Tongue (tissue), 2 donors: ENCODE measurements at regions not wholly inside any gene's neighbourhood (a gene's known extent, or its start where the extent isn't known, plus 50 kb on each side); places are given as distances from the start of the nearest gene placed in this dataset. TPM values are rescaled to one million over a fixed set of nuclear protein-coding genes. Genes with fewer than 3 reads are reported as not detected.
"Not testable (repeated sequence)": the region's sequence is repeated elsewhere in the genome, so short reads cannot be mapped to it uniquely, and the experiment has no call there.

Experiments used
- DNase-seq: peaks from one replicate; pipeline ENCODE4 v3.0.0-alpha.2; 2015
- small RNA-seq: library from RNA; depleted of rRNA; stranded (forward); fragments of <200 nt; gene quantifications from one replicate; pipeline ENCODE3, GENCODE V24; 2014; ENCODE audit warnings: low replicate concordance

DNA sequence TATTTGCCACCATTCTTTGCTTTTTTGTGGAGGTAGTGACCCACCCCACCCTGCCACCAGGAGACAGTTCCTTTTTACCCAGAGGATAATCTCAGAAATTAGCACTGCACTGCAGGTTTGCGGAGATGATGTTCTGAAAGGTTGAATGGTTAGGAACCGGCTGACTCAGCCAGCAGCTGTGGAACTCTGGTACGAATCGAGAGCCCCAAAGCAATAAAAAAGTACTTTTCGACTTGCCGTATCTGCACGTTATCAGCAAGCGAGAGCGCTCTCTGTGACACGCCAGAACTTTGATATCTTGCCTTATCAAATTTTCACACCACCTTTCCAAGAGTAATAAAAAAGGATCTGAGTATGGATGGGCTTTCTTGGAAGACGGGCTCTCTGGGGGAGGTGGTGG, 96.3 kb upstream of the EEF2KMT start:
- DNase-seq: no peak

DNA sequence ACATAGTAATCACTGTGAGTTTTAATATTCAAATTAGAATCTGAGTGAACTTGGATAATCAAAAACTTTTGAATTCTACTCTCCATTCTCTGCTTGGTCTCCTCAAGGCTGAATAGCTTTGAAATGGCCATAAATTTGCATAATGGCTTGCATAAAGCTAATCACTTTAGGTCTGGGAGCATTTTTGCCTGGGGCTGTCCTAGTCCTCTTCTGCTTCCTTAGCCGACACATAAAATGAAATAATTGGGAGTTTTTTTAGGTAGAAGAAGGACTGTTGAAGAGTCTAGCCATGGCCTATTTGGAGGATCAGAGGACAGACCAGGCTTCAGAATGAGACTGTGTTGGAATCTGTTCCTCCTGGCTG, 91.4 kb upstream of the EEF2KMT start:
- DNase-seq: no peak

GRCh38 chr16:5188318-5188988, 90.9 kb upstream of the EEF2KMT start:
- DNase-seq: no peak

GRCh38 chr16:5187402-5187952, 89.9 kb upstream of the EEF2KMT start:
- DNase-seq: no peak

DNA sequence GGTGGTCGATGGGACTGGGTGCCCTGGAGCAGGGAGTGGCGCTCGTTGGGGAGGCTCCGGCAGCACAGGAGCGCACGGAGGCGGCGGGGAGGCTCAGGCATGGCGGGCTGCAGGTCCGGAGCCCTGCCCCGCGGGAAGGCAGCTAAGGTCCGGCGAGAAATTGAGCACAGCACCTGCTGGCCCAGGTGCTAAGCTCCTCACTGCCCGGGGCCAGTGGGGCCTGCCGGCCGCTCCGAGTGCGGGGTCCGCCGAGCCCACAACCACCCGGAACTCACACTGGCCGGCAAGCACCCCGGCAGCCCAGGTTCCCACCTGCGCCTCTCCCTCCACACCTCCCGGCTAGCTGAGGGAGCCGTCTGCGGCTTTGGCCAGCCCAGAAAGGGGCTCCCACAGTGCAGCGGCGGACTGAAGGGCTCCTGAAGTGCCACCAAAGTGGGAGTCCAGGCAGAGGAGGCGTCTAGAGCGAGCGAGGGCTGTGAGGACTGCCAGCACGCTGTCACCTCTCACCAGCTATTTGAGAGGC, 88.8 kb upstream of the EEF2KMT start:
- DNase-seq: no peak

- peak; percentile 20 for DNase-seq
These were observed 78.9 kb upstream of the EEF2KMT start for GRCh38 chr16:5176505-5176904.

DNA sequence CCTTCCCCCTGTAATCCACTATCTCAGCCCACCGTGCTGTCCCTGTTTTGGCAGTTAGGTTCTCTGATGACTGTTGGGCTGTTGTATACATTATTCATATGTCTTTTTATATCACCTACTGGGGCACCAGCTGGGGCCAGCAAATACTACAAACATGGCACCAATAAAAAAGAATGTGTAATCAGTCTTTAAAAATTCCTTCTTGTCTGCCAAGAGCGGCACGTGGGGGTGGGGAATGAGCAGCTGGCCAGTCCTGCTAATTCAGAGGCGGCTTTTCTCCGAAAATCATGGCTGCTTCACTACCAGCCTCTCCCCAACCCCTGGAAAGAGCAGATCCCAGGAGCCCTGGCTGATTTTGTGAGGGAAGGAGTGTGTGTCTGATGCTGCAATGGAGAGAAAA, 77.7 kb upstream of the EEF2KMT start:
- peak; percentile 83 for DNase-seq

GRCh38 chr16:5166486-5166885, 68.9 kb upstream of the EEF2KMT start:
- peak; percentile 60 for DNase-seq

- DNase-seq: not testable (repeated sequence)
These were observed 67.8 kb upstream of the EEF2KMT start for GRCh38 chr16:5165429-5165828.

DNA sequence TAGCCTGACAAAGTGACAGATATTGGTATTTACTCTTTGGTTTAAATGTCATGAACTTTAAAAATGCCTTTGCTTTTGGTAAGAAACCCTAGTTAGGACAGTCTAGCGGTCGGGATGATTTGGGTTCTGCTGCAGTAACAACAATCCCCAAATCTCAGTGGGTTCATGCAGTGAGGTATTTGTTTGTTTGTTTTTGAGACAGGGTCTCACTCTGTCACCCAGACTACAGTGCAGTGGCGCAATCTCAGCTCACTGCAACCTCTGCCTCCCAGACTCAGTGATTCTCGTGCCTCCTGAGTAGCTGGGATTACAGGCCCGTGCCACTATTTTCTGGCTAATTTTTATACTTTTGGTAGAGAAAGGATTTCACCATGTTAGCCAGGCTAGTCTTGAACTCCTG, 65.2 kb upstream of the EEF2KMT start:
- DNase-seq: not testable (repeated sequence)

DNA sequence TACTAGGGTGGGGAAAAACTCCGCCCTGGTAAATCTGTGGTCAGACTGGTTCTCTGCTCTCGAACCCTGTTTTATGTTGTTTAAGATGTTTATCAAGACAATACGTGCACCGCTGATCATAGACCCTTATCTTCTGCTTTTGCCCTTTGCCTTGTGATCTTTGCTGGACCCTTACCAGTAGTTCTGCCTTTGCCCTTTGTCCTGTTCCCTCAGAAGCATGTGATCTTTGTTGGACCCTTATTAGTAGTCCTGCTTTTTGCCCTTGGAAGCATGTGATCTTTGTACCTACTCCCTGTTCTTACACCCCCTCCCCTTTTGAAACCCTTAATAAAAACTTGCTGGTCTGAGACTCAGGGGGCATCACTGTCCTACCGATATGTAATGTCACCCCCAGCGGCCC, 64.3 kb upstream of the EEF2KMT start:
- not testable (repeated sequence) for DNase-seq

DNA sequence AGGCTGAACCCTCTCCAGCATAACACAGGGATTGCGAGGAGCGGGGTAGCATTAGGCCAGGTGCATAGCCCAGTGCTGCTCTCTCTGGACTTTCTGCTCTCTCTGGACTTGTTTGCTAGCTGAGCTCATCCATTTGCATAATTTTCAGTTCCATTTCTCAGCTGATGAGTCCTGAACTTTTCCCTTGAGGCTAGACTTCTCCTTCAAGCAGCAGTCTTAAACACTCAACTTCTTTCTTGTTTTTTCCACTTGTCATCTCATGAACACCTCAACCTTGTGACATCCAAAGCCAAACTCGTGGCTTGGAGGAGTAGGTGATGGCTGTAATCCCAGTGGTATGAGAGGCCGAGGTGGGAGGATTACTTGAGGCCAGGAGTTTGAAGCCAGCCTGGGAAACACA, 62.4 kb upstream of the EEF2KMT start:
- not testable (repeated sequence) for DNase-seq

DNA sequence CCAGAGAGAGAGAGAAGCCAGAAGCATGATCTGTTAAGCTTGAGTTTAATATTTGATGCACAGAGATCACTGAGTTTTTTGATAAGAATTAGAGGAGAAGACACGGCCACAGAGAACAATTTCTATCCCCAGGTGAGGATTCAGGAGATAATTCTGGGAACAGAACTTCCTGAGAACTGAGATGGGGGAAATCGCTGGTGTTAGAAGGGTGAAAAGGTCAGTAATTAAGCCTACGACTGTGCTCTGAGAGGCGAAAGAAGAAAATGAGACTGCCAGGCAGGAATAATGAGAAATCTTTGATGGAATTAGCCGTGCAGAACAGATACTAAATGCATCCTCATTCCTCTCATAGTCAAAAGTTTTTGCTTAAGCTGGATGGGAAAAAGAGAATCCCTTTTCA, 61.9 kb upstream of the EEF2KMT start:
- DNase-seq: not testable (repeated sequence)

DNA sequence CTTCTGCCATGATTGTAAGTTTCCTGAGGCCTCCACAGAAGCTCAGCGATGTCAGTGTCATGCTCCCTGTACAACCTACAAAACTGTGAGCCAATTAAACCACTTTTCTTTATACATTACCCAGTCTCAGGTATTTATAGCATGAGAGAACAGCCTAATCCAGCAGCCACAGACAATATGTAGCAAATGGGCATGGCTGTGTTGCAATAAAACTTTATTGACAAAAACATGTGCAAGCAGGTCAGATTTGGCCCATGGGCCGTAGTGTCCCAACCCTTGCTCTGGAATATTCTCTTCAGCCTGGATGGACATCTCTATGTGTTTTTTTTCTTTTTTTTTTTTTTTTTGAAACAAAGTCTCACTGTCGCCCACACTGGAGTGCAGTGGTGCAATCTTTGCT, 60.9 kb upstream of the EEF2KMT start:
- no peak for DNase-seq

DNA sequence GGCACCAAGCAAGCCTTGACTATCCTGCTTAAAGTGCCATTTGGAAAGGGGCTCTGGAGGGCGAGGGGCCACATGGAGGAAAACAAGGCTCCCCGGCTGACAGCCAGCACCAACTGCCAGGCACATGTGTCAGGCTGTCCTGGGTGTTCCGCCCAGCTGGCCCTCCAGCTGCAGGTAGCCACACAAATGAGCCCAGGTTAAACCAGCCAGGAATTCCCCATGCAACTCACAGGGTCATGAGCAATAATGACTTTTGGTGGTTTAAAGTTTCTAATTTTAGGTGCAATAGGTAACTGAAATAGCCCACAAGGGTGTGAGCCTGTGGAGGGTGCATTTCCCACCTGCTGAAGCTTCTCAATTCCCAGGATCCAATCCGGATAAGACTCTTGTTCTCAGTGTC, 58.9 kb upstream of the EEF2KMT start:
- DNase-seq: not testable (repeated sequence)

- DNase-seq: not testable (repeated sequence)
These were observed 56.4 kb upstream of the EEF2KMT start for GRCh38 chr16:5154006-5154405.

DNA sequence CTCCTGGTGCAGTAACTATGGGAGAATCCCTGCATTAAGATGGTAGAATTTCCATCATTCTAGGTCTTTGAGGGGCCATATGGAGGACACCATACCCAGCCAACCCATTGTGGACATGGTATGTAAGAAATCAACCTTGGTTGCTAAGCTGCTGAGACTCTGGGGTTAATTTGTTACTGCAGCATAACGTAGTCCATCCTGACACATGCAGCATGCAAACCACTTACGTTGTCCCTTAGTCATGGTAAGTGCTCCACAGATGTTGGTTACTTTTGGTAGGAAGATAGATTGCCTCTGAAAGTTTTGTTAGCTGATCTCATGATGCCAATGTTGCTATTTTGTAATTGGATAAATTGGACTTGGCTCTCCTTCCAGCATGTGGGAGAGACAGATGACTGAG, 53.8 kb upstream of the EEF2KMT start:
- not testable (repeated sequence) for DNase-seq

Small RNA genes in the stretch of these regions (small RNA-seq; reads per million reads assigned to genes)
- not detected for gene AC007012.1
- gene MIR8065: not detected
- gene RNU6-328P: not detected
- gene RNU6-457P: not detected
- gene RNU7-99P: not detected
- gene SNRPCP20: not detected
